SK-N-SH (cell line): ENCODE measurements at regions not wholly inside any gene's neighbourhood (a gene's known extent, or its start where the extent isn't known, plus 50 kb on each side); places are given as distances from the start of the nearest gene placed in this dataset.

Experiments used
- CTCF ChIA-PET: fragments of 300-600, 350-600 bp; formaldehyde crosslinking; extraction: SDS; loops from one replicate; lab custom pipeline; 2021; lab: Yijun Ruan, JAX
- POLR2A ChIA-PET: fragments of 350-600 bp; sonication (Branson Sonifier 250); formaldehyde crosslinking; extraction: SDS; loops from one replicate; lab custom pipeline; 2020; ENCODE audit warnings: antibody characterized with exemption, inconsistent platforms; lab: Yijun Ruan, JAX
- DNase-seq: peaks from one replicate; pipeline ENCODE4 v3.0.0; 2012
- H2AFZ ChIP-seq: fragments of 200-600 bp; sonication (generic); 2 replicates; pipeline ENCODE4 v1.8.1; 2016; ENCODE audit warnings: antibody characterized with exemption, mild to moderate bottlenecking, low read depth
- H3F3A ChIP-seq: fragments of 200-600 bp; sonication (generic); replicated peaks from 2 replicates; pipeline ENCODE3; 2016; ENCODE audit warnings: antibody characterized with exemption, mild to moderate bottlenecking; ENCODE audit not compliant: insufficient read depth
- H3K27ac ChIP-seq, 2 experiments: fragments of 200-500 bp in 1 of 2; fragments of 200-600 bp in 1 of 2; sonication (Bioruptor generic) in 1 of 2; sonication (generic), shearing (Covaris generic) in 1 of 2; 2 replicates each; pipeline versions ENCODE4 v1.5.1 to v1.6.1; 2014 to 2016; ENCODE audit warnings: low read depth in 2 of 2, inconsistent platforms in 1 of 2, low read length in 1 of 2, mild to moderate bottlenecking in 1 of 2, mixed read lengths in 1 of 2
- H3K27me3 ChIP-seq: fragments of 200-600 bp; sonication (generic), shearing (Covaris generic); 2 replicates; pipeline ENCODE4 v1.6.1; 2016; ENCODE audit warnings: mixed run types; ENCODE audit not compliant: insufficient read depth
- H3K36me3 ChIP-seq, 2 experiments: fragments of 200-500 bp in 1 of 2; fragments of 200-600 bp in 1 of 2; sonication (Bioruptor generic) in 1 of 2; sonication (generic) in 1 of 2; replicated peaks in 1 of 2; 2 replicates each; pipeline versions ENCODE3 to v1.5.1; 2014 to 2016; ENCODE audit warnings: low read length in 1 of 2, mild to moderate bottlenecking in 1 of 2; ENCODE audit not compliant: insufficient read depth in 2 of 2, control insufficient read depth in 1 of 2
- H3K4me1 ChIP-seq, 2 experiments: fragments of 200-500 bp in 1 of 2; fragments of 200-600 bp in 1 of 2; sonication (Bioruptor generic) in 1 of 2; sonication (generic), shearing (Covaris generic) in 1 of 2; 2 replicates each; pipeline versions ENCODE4 v1.5.1 to v1.6.1; 2014 to 2016; ENCODE audit warnings: low read depth in 1 of 2, low read length in 1 of 2, mixed run types in 1 of 2; ENCODE audit not compliant: insufficient read depth in 2 of 2, control insufficient read depth in 1 of 2
- H3K4me2 ChIP-seq: fragments of 200-600 bp; sonication (generic), shearing (Covaris generic); 2 replicates; pipeline ENCODE4 v1.6.1; 2017; ENCODE audit warnings: mixed run types
- H3K4me3 ChIP-seq, 2 experiments: fragments of 200-500 bp in 1 of 2; fragments of 200-600 bp in 1 of 2; sonication (Bioruptor generic) in 1 of 2; sonication (generic), shearing (Covaris generic) in 1 of 2; 2 replicates each; pipeline versions ENCODE4 v1.5.1 to v1.8.1; 2014 to 2016; ENCODE audit warnings: low read depth in 2 of 2, inconsistent platforms in 1 of 2, low read length in 1 of 2, mild to moderate bottlenecking in 1 of 2, mixed read lengths in 1 of 2, moderate library complexity in 1 of 2
- H3K79me2 ChIP-seq: fragments of 200-600 bp; sonication (generic); 2 replicates; pipeline ENCODE4 v1.8.1; 2017; ENCODE audit warnings: mild to moderate bottlenecking; ENCODE audit not compliant: insufficient read depth
- H3K9ac ChIP-seq: fragments of 200-600 bp; sonication (generic); 2 replicates; pipeline ENCODE4 v1.6.1; 2017; ENCODE audit warnings: mixed run types
- H3K9me2 ChIP-seq: fragments of 200-600 bp; sonication (generic); 2 replicates; pipeline ENCODE4 v1.6.1; 2017; ENCODE audit warnings: mixed run types
- H3K9me3 ChIP-seq: fragments of 200-600 bp; sonication (generic); 2 replicates; pipeline ENCODE4 v1.6.1; 2017; ENCODE audit warnings: mixed run types, mild to moderate bottlenecking, moderate library complexity
- H4K20me1 ChIP-seq: fragments of 200-600 bp; sonication (generic); 2 replicates; pipeline ENCODE4 v1.6.1; 2017; ENCODE audit warnings: mild to moderate bottlenecking, mixed run types; ENCODE audit not compliant: insufficient read depth
- EP300 ChIP-seq, 2 experiments: IDR thresholded peaks; 2 replicates each; pipeline versions ENCODE4 v1.4.0 to v1.6.1; 2012; ENCODE audit warnings: borderline replicate concordance in 1 of 2, low read depth in 1 of 2, low read length in 1 of 2
- EZH2phosphoT487 ChIP-seq: fragments of 200-600 bp; sonication (generic); IDR thresholded peaks from 2 replicates; pipeline ENCODE4 v1.6.1; 2017; ENCODE audit warnings: low read depth, mixed run types, mild to moderate bottlenecking, antibody characterized with exemption, moderate library complexity, borderline replicate concordance
- FOXM1 ChIP-seq: IDR thresholded peaks from 2 replicates; pipeline ENCODE4 v1.4.0; 2012; ENCODE audit warnings: low read depth, mild to moderate bottlenecking
- GABPA ChIP-seq: IDR thresholded peaks from 2 replicates; pipeline ENCODE4 v1.4.0; 2012; ENCODE audit warnings: low read depth, mild to moderate bottlenecking
- GATA2 ChIP-seq: sonication (generic); formaldehyde crosslinking; IDR thresholded peaks from 2 replicates; pipeline ENCODE4 v1.5.0; 2020; ENCODE audit warnings: mild to moderate bottlenecking, missing genetic modification reagents
- JUND ChIP-seq: IDR thresholded peaks from 2 replicates; pipeline ENCODE4 v1.4.0; 2012
- MXI1 ChIP-seq: IDR thresholded peaks from 2 replicates; pipeline ENCODE4 v1.6.1; 2012; ENCODE audit warnings: mild to moderate bottlenecking, low read depth, low read length, improper control_type of control experiment
- NFIC ChIP-seq: IDR thresholded peaks from 2 replicates; pipeline ENCODE4 v1.4.0; 2012; ENCODE audit warnings: borderline replicate concordance
- NRF1 ChIP-seq: IDR thresholded peaks from 2 replicates; pipeline ENCODE4 v1.6.1; 2012; ENCODE audit warnings: low read depth, mild to moderate bottlenecking, low read length
- PBX3 ChIP-seq: IDR thresholded peaks from 2 replicates; pipeline ENCODE4; 2012
- POLR2AphosphoS5 ChIP-seq: IDR thresholded peaks from 2 replicates; pipeline ENCODE4 v1.6.1; 2012; ENCODE audit warnings: low read depth, low read length
- RAD21 ChIP-seq: IDR thresholded peaks from 2 replicates; pipeline ENCODE4 v1.6.1; 2012; ENCODE audit warnings: mild to moderate bottlenecking, low read length
- REST ChIP-seq: IDR thresholded peaks from 2 replicates; pipeline ENCODE4 v1.6.1; 2012; ENCODE audit warnings: mild to moderate bottlenecking, low read depth, low read length, moderate library complexity
- SMC3 ChIP-seq: IDR thresholded peaks from 2 replicates; pipeline ENCODE4 v1.6.1; 2012; ENCODE audit warnings: low read depth, low read length, improper control_type of control experiment
- TAF1 ChIP-seq: IDR thresholded peaks from 2 replicates; pipeline ENCODE4 v1.6.1; 2012; ENCODE audit warnings: low read depth, mild to moderate bottlenecking, low read length, moderate library complexity, borderline replicate concordance
- TCF12 ChIP-seq: IDR thresholded peaks from 2 replicates; pipeline ENCODE4 v1.4.0; 2012
- TEAD4 ChIP-seq: IDR thresholded peaks from 2 replicates; pipeline ENCODE4 v1.4.0; 2012; ENCODE audit warnings: mild to moderate bottlenecking, borderline replicate concordance; ENCODE audit not compliant: insufficient read depth
- YY1 ChIP-seq: IDR thresholded peaks from 2 replicates; pipeline ENCODE4 v1.4.0; 2012; ENCODE audit warnings: low read depth, mild to moderate bottlenecking
- WGBS: methylation state at CpG from one replicate; pipeline ENCODE4 v1.1.6; 2017; ENCODE audit warnings: low lambda C conversion rate; 5-methylcytosine and 5-hydroxymethylcytosine counted together
- TF ChIP-seq, protein P1 (sequence below): fragments of 150-350 bp; IDR thresholded peaks from 2 replicates; pipeline ENCODE4 v1.6.1; 2017; ENCODE audit warnings: antibody characterized with exemption, low read length, low read depth, borderline replicate concordance

GRCh38 chr7:136049818-136050461 is 72.8 kb upstream of the MTPN start:
- Histone ChIP-seq H3K79me2 (no peaks in the 10 kb centered on the region), H3K9me2 (no peaks in the 10 kb centered on the region), H3K4me1 (peaks cover 0 to 2% of the 10 kb centered on the region in 2 experiments; a peak in 2 of 4 replicates), H3K4me2 (no peak overlapping the region), H3K36me3 (no peaks in the 10 kb centered on the region), H3K9me3 (no peaks in the 10 kb centered on the region), H3F3A (no peaks in the 10 kb centered on the region), H2AFZ (no peak overlapping the region), H3K9ac (no peak overlapping the region), H3K27ac (no peak overlapping the region), H4K20me1 (no peaks in the 10 kb centered on the region), H3K4me3 (no peak overlapping the region), H3K27me3 (no peaks in the 10 kb centered on the region)
- TF ChIP-seq NRF1 (no peak), FOXM1 (no peak), TEAD4 (no peak), JUND (no peak), TCF12 (no peak), REST (no peak), GATA2 (no peak), TAF1 (no peak)
- POLR2A ChIA-PET, result no interaction called here
- DNase-seq, result no peak
- 46% methylated on average over 6 of the region's 6 CpGs for WGBS
- CTCF ChIA-PET, result no interaction called here

GRCh38 chr7:136049117-136049516 is 72.0 kb upstream of the MTPN start:
- Histone ChIP-seq H3K4me2 (no peak overlapping the region), H3K9me3 (no peaks in the 10 kb centered on the region), H3K4me1 (peaks cover 0 to 2% of the 10 kb centered on the region in 2 experiments; a peak in 2 of 4 replicates), H3K9me2 (no peaks in the 10 kb centered on the region), H2AFZ (no peak overlapping the region)
- ChIA-PET POLR2A (no interaction called here), CTCF (no interaction called here)
- 39% methylated on average over 7 of the region's 7 CpGs for WGBS
- TF ChIP-seq REST, result no peak
- no peak for TF ChIP-seq NFIC
- no peak for TF ChIP-seq NRF1
- no peak for TF ChIP-seq FOXM1
- TF ChIP-seq PBX3, result no peak
- TF ChIP-seq JUND, result no peak
- no peak for TF ChIP-seq RAD21
- no peak for TF ChIP-seq EZH2phosphoT487
- TF ChIP-seq, protein P1, sequence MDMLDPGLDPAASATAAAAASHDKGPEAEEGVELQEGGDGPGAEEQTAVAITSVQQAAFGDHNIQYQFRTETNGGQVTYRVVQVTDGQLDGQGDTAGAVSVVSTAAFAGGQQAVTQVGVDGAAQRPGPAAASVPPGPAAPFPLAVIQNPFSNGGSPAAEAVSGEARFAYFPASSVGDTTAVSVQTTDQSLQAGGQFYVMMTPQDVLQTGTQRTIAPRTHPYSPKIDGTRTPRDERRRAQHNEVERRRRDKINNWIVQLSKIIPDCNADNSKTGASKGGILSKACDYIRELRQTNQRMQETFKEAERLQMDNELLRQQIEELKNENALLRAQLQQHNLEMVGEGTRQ, result no peak
- TF ChIP-seq EP300 (IDR thresholded peaks at IDR 0.05; ENCODE audit: borderline replicate concordance in 1 of 2, low read depth in 1 of 2, low read length in 1 of 2), result no peak
- no peak for TF ChIP-seq GABPA
- no peak for TF ChIP-seq TEAD4
- TF ChIP-seq YY1, result no peak
- no peak for TF ChIP-seq MXI1
- TF ChIP-seq POLR2AphosphoS5, result no peak
- TF ChIP-seq SMC3, result no peak
- TF ChIP-seq, all 33 proteins: peak for 0
- Histone ChIP-seq H3K36me3 (no peaks in the 10 kb centered on the region), H3F3A (no peaks in the 10 kb centered on the region), H3K79me2 (no peaks in the 10 kb centered on the region), H3K27ac (no peak overlapping the region), H4K20me1 (no peaks in the 10 kb centered on the region), H3K9ac (no peak overlapping the region), H3K4me3 (no peak overlapping the region), H3K27me3 (no peaks in the 10 kb centered on the region)
- no peak for DNase-seq
